ENCODE measurements at regions not wholly inside any gene's neighbourhood (a gene's known extent, or its start where the extent isn't known, plus 50 kb on each side); places are given as distances from the start of the nearest gene placed in this dataset.

- TF ChIP-seq CTCF (IDR thresholded peaks at IDR 0.05): peak; percentile 35 to 94 (median 88)
- no peak for TF ChIP-seq POLR2A (IDR thresholded peaks at IDR 0.05)
Observed at GRCh38 chr12:69157023-69157655, 82.2 kb upstream of the CPSF6 start.

Data from Peyer's patch (tissue), 4 donors.